IPS-NIHi7 (cell line): ENCODE measurements at regions not wholly inside any gene's neighbourhood (a gene's known extent, or its start where the extent isn't known, plus 50 kb on each side); places are given as distances from the start of the nearest gene placed in this dataset.
A peak's percentile ranks its signal among the peaks of the same experiment; 100 is the strongest.
"Not testable (repeated sequence)": the region's sequence is repeated elsewhere in the genome, so short reads cannot be mapped to it uniquely, and the experiment has no call there.

Experiments
- DNase-seq: peaks from one replicate; pipeline ENCODE4 v3.0.0; 2012; ENCODE audit warnings: mixed read lengths; ENCODE audit errors: extremely low spot score

GRCh38 chr11:129503646-129504045, 128.0 kb downstream of the BARX2 start:
- no peak for DNase-seq

- no peak for DNase-seq
Observed at GRCh38 chr11:129505266-129505665, 129.6 kb downstream of the BARX2 start.

- no peak for DNase-seq
Observed at GRCh38 chr11:129508163-129508562, 132.5 kb downstream of the BARX2 start.

GRCh38 chr11:129528296-129528695, 152.6 kb downstream of the BARX2 start:
- DNase-seq: no peak

GRCh38 chr11:129530154-129530895, 154.7 kb downstream of the BARX2 start:
- no peak for DNase-seq

GRCh38 chr11:129533395-129533794, 157.7 kb downstream of the BARX2 start:
- DNase-seq: no peak

- DNase-seq: no peak
Observed at GRCh38 chr11:129536338-129536737, 160.7 kb downstream of the BARX2 start.

- DNase-seq: no peak
Observed at GRCh38 chr11:129538323-129538722, 162.7 kb downstream of the BARX2 start.

GRCh38 chr11:129543515-129544290, 168.1 kb downstream of the BARX2 start:
- DNase-seq: no peak

- DNase-seq: no peak
Observed at GRCh38 chr11:129544691-129545090, 169.0 kb downstream of the BARX2 start.

GRCh38 chr11:129546266-129546665, 170.6 kb downstream of the BARX2 start:
- DNase-seq: no peak

- DNase-seq: no peak
Observed at GRCh38 chr11:129557421-129557820, 181.8 kb downstream of the BARX2 start.

- no peak for DNase-seq
Observed at GRCh38 chr11:129569007-129569406, 193.4 kb downstream of the BARX2 start.

GRCh38 chr11:129572667-129573066, 197.0 kb downstream of the BARX2 start:
- DNase-seq: not testable (repeated sequence)

GRCh38 chr11:129573161-129573560, 197.5 kb downstream of the BARX2 start:
- no peak for DNase-seq

GRCh38 chr11:129574431-129574830, 198.8 kb downstream of the BARX2 start:
- DNase-seq: no peak

- DNase-seq: no peak
Observed at GRCh38 chr11:129576652-129577051, 201.0 kb downstream of the BARX2 start.

GRCh38 chr11:129578006-129578405, 202.4 kb downstream of the BARX2 start:
- no peak for DNase-seq

GRCh38 chr11:129580278-129580677, 204.6 kb downstream of the BARX2 start:
- DNase-seq: no peak

- no peak for DNase-seq
Observed at GRCh38 chr11:129584316-129584715, 208.7 kb downstream of the BARX2 start.

GRCh38 chr11:129589190-129589860, 213.7 kb downstream of the BARX2 start:
- DNase-seq: peak; percentile 80

GRCh38 chr11:129590030-129590752, 214.5 kb downstream of the BARX2 start:
- DNase-seq: no peak
